Omental fat pad (tissue), 3 donors: ENCODE measurements at regions not wholly inside any gene's neighbourhood (a gene's known extent, or its start where the extent isn't known, plus 50 kb on each side); places are given as distances from the start of the nearest gene placed in this dataset.
"Not testable (repeated sequence)": the region's sequence is repeated elsewhere in the genome, so short reads cannot be mapped to it uniquely, and the experiment has no call there.

Source experiments
- ATAC-seq: fragments of 150-250 bp; one replicate; pipeline ENCODE4 v1.9.1; 2016; ENCODE audit warnings: mild to moderate bottlenecking, moderate library complexity; ENCODE audit not compliant: low FRiP score
- DNase-seq: peaks from one replicate; pipeline ENCODE4 v3.0.0-alpha.2; 2019; ENCODE audit warnings: low spot score
- CTCF ChIP-seq, 3 donors: fragments of 450-650 bp; IDR thresholded peaks; one replicate each; pipeline ENCODE4 v1.5.1; 2016 to 2017; ENCODE audit warnings: antibody characterized with exemption in 3 of 3, mild to moderate bottlenecking in 3 of 3, moderate library complexity in 2 of 3

DNA sequence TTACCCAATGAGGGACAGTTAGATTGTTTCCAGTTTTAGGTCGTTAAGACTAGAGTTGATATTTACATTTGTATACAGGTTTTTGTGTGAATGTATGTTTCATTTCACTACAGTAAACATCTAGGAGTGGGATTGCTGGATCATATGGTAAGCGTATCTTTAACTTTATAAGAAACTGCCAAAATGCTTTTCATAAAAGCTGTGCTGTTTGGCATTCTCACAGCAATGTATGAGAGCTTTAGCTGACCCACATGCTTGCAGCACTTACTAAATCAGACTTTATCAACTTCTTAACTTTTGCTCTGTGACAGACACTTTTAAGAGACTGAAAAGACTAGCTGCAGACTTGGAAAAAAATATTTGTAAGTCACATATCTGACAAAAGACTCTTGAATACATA lies 262.5 kb upstream of the PELI2 start:
- ATAC-seq: no peak
- DNase-seq: no peak
- TF ChIP-seq CTCF (IDR thresholded peaks at IDR 0.05): no peak

DNA sequence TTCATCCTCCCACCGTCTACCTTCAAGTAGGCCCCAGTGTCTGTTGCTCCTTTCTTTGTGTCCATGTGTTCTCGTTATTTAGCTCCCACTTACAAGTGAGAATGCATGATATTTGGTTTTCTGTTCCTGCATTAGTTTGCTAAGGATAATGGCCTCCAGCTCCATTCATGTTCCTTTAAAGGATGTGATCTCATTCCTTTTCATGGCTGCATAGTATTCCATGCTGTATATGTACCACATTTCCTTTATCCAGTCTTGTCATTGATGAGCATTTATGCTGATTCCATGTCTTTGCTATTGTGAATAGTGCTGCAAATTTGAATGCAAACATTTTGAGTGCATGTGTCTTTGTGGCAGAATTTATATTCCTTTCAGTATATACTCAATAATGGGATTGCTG lies 259.6 kb upstream of the PELI2 start:
- no peak for TF ChIP-seq CTCF (IDR thresholded peaks at IDR 0.05)
- ATAC-seq: no peak
- no peak for DNase-seq

- not testable (repeated sequence) for DNase-seq, ATAC-seq
These were observed 256.6 kb upstream of the PELI2 start for GRCh38 chr14:55861561-55861960.

- DNase-seq (no peak), ATAC-seq (no peak)
- no peak for TF ChIP-seq CTCF (IDR thresholded peaks at IDR 0.05)
These were observed 253.1 kb upstream of the PELI2 start for GRCh38 chr14:55864890-55865655.

DNA sequence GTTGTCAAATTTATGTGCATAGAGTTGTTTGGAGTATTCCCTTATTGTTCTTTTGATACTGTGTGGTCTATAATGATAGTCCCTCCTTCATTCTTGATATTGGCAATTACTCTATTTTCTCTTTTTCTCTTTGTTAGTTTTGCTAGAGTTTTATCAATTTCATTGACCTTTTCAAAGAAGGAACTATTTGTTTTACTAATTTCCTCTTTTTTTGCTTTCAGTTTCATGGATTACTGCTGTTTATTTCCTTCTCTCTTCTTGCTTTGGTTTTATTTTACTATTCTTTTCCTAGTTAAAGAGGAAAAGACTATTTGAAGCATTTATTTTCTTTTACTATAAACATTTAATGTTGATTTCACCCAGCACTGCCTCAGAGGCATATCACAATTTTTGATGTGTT lies 250.9 kb upstream of the PELI2 start:
- ATAC-seq (no peak), DNase-seq (no peak)
- no peak for TF ChIP-seq CTCF (IDR thresholded peaks at IDR 0.05)

GRCh38 chr14:55867719-55868118 lies 250.5 kb upstream of the PELI2 start:
- no peak for ATAC-seq
- no peak for DNase-seq
- TF ChIP-seq CTCF (IDR thresholded peaks at IDR 0.05): no peak

GRCh38 chr14:55869397-55870049 lies 248.7 kb upstream of the PELI2 start:
- DNase-seq: no peak
- ATAC-seq: no peak
- TF ChIP-seq CTCF (IDR thresholded peaks at IDR 0.05): no peak
